HG02623 (cell line): ENCODE measurements at regions not wholly inside any gene's neighbourhood (a gene's known extent, or its start where the extent isn't known, plus 50 kb on each side); places are given as distances from the start of the nearest gene placed in this dataset.
"Not testable (repeated sequence)": the region's sequence is repeated elsewhere in the genome, so short reads cannot be mapped to it uniquely, and the experiment has no call there.

Experiments used
- ATAC-seq: cut with Tn5 transposase; IDR thresholded peaks from one replicate; pipeline ENCODE4 v1.9.1; 2021; ENCODE audit warnings: moderate library complexity; ENCODE audit not compliant: unreplicated experiment

- no peak for ATAC-seq
Observed at GRCh38 chr4:126458993-126459392, 1144.2 kb downstream of the FAT4 start.

GRCh38 chr4:126465341-126465740 is 1150.6 kb downstream of the FAT4 start:
- no peak for ATAC-seq

GRCh38 chr4:126466848-126467247 is 1152.1 kb downstream of the FAT4 start:
- ATAC-seq: no peak

GRCh38 chr4:126468144-126468543 is 1153.4 kb downstream of the FAT4 start:
- ATAC-seq: no peak

- no peak for ATAC-seq
Observed at GRCh38 chr4:126470862-126471261, 1156.1 kb downstream of the FAT4 start.

- no peak for ATAC-seq
Observed at GRCh38 chr4:126475730-126476129, 1157.0 kb upstream of the INTU start.

- no peak for ATAC-seq
Observed at GRCh38 chr4:126479709-126480108, 1153.0 kb upstream of the INTU start.

GRCh38 chr4:126482311-126482710 is 1150.4 kb upstream of the INTU start:
- no peak for ATAC-seq

GRCh38 chr4:126486377-126486776 is 1146.4 kb upstream of the INTU start:
- ATAC-seq: no peak

- no peak for ATAC-seq
Observed at GRCh38 chr4:126489826-126490463, 1142.8 kb upstream of the INTU start.

GRCh38 chr4:126495163-126495752 is 1137.5 kb upstream of the INTU start:
- no peak for ATAC-seq

GRCh38 chr4:126512979-126513378 is 1119.8 kb upstream of the INTU start:
- ATAC-seq: no peak

- no peak for ATAC-seq
Observed at GRCh38 chr4:126513596-126513995, 1119.2 kb upstream of the INTU start.

- ATAC-seq: no peak
Observed at GRCh38 chr4:126520731-126521130, 1112.0 kb upstream of the INTU start.

GRCh38 chr4:126525400-126525799 is 1107.4 kb upstream of the INTU start:
- ATAC-seq: not testable (repeated sequence)

- ATAC-seq: no peak
Observed at GRCh38 chr4:126526335-126526734, 1106.4 kb upstream of the INTU start.

GRCh38 chr4:126529997-126530396 is 1102.8 kb upstream of the INTU start:
- ATAC-seq: no peak

GRCh38 chr4:126530996-126531585 is 1101.7 kb upstream of the INTU start:
- no peak for ATAC-seq

- no peak for ATAC-seq
Observed at GRCh38 chr4:126532527-126532926, 1100.2 kb upstream of the INTU start.

GRCh38 chr4:126533146-126533805 is 1099.5 kb upstream of the INTU start:
- no peak for ATAC-seq

GRCh38 chr4:126539771-126540170 is 1093.0 kb upstream of the INTU start:
- ATAC-seq: no peak

- no peak for ATAC-seq
Observed at GRCh38 chr4:126541820-126542219, 1090.9 kb upstream of the INTU start.
